Naive thymus-derived CD8-positive, alpha-beta T cell (primary cell): ENCODE measurements at regions not wholly inside any gene's neighbourhood (a gene's known extent, or its start where the extent isn't known, plus 50 kb on each side); places are given as distances from the start of the nearest gene placed in this dataset.
A peak's percentile ranks its signal among the peaks of the same experiment; 100 is the strongest.

ENCODE experiments used
- ATAC-seq, 2 donors: fragments of 150-1000 bp; cut with Tn5 transposase in 1 of 2; sonication (Bioruptor Pico), chemical (Tn5 transposase) in 1 of 2; 1 replicate in 1 of 2; 2 replicates in 1 of 2; pipeline ENCODE4 v1.10.0; 2021; ENCODE audit warnings: mild to moderate bottlenecking in 2 of 2, moderate library complexity in 2 of 2
- POLR2A ChIA-PET: fragments of 350-600 bp; sonication (Branson Sonifier 250); formaldehyde crosslinking; loops from one replicate; lab custom pipeline; 2021; ENCODE audit warnings: antibody characterized with exemption; lab: Charles Lee
- DNase-seq, 10 donors: peaks; one replicate each; pipeline versions ENCODE4 v3.0.0 to v3.0.0-alpha.2; 2020 to 2022
- H3K27ac Mint-ChIP-seq, 10 donors: one replicate each; pipeline ENCODE4 v1.8.0; 2020 to 2022; ENCODE audit warnings: mild to moderate bottlenecking in 10 of 10, mixed read lengths in 10 of 10, moderate library complexity in 4 of 10, inconsistent platforms in 1 of 10
- H3K27me3 Mint-ChIP-seq, 5 donors: one replicate each; pipeline ENCODE4 v1.8.0; 2021 to 2022; ENCODE audit warnings: mixed read lengths in 5 of 5
- H3K36me3 Mint-ChIP-seq, 3 donors: one replicate each; pipeline ENCODE4 v1.8.0; 2020 to 2022; ENCODE audit warnings: mixed read lengths in 3 of 3, mild to moderate bottlenecking in 2 of 3, inconsistent platforms in 1 of 3
- H3K4me1 Mint-ChIP-seq, 4 donors: one replicate each; pipeline ENCODE4 v1.8.0; 2021 to 2022; ENCODE audit warnings: mixed read lengths in 4 of 4
- H3K4me3 Mint-ChIP-seq, 10 donors: one replicate each; pipeline ENCODE4 v1.8.0; 2020 to 2022; ENCODE audit warnings: mild to moderate bottlenecking in 10 of 10, mixed read lengths in 10 of 10, moderate library complexity in 6 of 10, inconsistent platforms in 1 of 10
- H3K9me3 Mint-ChIP-seq, 9 donors: one replicate each; pipeline ENCODE4 v1.8.0; 2020 to 2022; ENCODE audit warnings: mixed read lengths in 9 of 9, mild to moderate bottlenecking in 3 of 9, inconsistent platforms in 1 of 9, moderate library complexity in 1 of 9

- DNase-seq: no peak
- Mint-ChIP-seq H3K36me3 (no peaks in the 10 kb centered on the region), H3K27me3 (peaks cover 0 to 5% (median 0%) of the 10 kb centered on the region in 5 donors), H3K27ac (no peak overlapping the region), H3K4me1 (no peaks in the 10 kb centered on the region), H3K9me3 (no peaks in the 10 kb centered on the region), H3K4me3 (no peak overlapping the region)
- no peak for ATAC-seq
- POLR2A ChIA-PET: no interaction called here
Observed at GRCh38 chr11:107215010-107215409, 196.7 kb upstream of the GUCY1A2 start.

GRCh38 chr11:107203656-107204055 is 185.4 kb upstream of the GUCY1A2 start:
- Mint-ChIP-seq H3K9me3 (peaks cover 0 to 7% (median 0%) of the 10 kb centered on the region in 9 donors), H3K4me1 (no peaks in the 10 kb centered on the region), H3K27me3 (no peaks in the 10 kb centered on the region), H3K27ac (no peak overlapping the region), H3K36me3 (peaks cover 0 to 2% (median 0%) of the 10 kb centered on the region in 3 donors), H3K4me3 (no peak overlapping the region)
- POLR2A ChIA-PET: no interaction called here
- DNase-seq: no peak
- ATAC-seq: no peak

GRCh38 chr11:107202241-107202640 is 184.0 kb upstream of the GUCY1A2 start:
- Mint-ChIP-seq H3K36me3 (peaks cover 0 to 2% (median 0%) of the 10 kb centered on the region in 3 donors), H3K27me3 (no peaks in the 10 kb centered on the region), H3K4me1 (no peaks in the 10 kb centered on the region), H3K27ac (no peak overlapping the region), H3K9me3 (peaks cover 0 to 7% (median 0%) of the 10 kb centered on the region in 9 donors), H3K4me3 (no peak overlapping the region)
- POLR2A ChIA-PET: no interaction called here
- DNase-seq (no peak), ATAC-seq (no peak)

- Mint-ChIP-seq H3K4me1 (no peaks in the 10 kb centered on the region), H3K9me3 (peaks cover 0 to 16% (median 7%) of the 10 kb centered on the region in 9 donors), H3K36me3 (peaks cover 0 to 6% (median 0%) of the 10 kb centered on the region in 3 donors), H3K27ac (no peak overlapping the region), H3K4me3 (no peak overlapping the region), H3K27me3 (no peaks in the 10 kb centered on the region)
- DNase-seq (no peak), ATAC-seq (no peak)
- POLR2A ChIA-PET: no interaction called here
Observed at GRCh38 chr11:107198490-107199007, 180.3 kb upstream of the GUCY1A2 start.

- DNase-seq (no peak), ATAC-seq (no peak)
- no peak overlapping the region for H3K4me3 Mint-ChIP-seq
- no peaks in the 10 kb centered on the region for H3K4me1 Mint-ChIP-seq
- peaks cover 2 to 22% (median 9%) of the 10 kb centered on the region in 9 donors for H3K9me3 Mint-ChIP-seq
- peak overlapping the region in 1 of 10 donors; percentile 60 for H3K27ac Mint-ChIP-seq
- H3K27me3 Mint-ChIP-seq: no peaks in the 10 kb centered on the region
- POLR2A ChIA-PET: no interaction called here
- H3K36me3 Mint-ChIP-seq: peaks cover 0 to 6% (median 2%) of the 10 kb centered on the region in 3 donors
Observed at GRCh38 chr11:107197932-107198331, 179.7 kb upstream of the GUCY1A2 start.

- peaks cover 0 to 9% (median 6%) of the 10 kb centered on the region in 3 donors for H3K36me3 Mint-ChIP-seq
- H3K27ac Mint-ChIP-seq: peak overlapping the region in 1 of 10 donors; percentile 38
- no peaks in the 10 kb centered on the region for H3K4me1 Mint-ChIP-seq
- peaks cover 7 to 32% (median 19%) of the 10 kb centered on the region in 9 donors for H3K9me3 Mint-ChIP-seq
- POLR2A ChIA-PET: no interaction called here
- ATAC-seq (no peak), DNase-seq (no peak)
- H3K27me3 Mint-ChIP-seq: no peaks in the 10 kb centered on the region
- H3K4me3 Mint-ChIP-seq: no peak overlapping the region
Observed at GRCh38 chr11:107196732-107197131, 178.5 kb upstream of the GUCY1A2 start.

- H3K4me3 Mint-ChIP-seq: no peak overlapping the region
- no peaks in the 10 kb centered on the region for H3K36me3 Mint-ChIP-seq
- no peaks in the 10 kb centered on the region for H3K27me3 Mint-ChIP-seq
- DNase-seq (no peak), ATAC-seq (no peak)
- POLR2A ChIA-PET: no interaction called here
- no peaks in the 10 kb centered on the region for H3K4me1 Mint-ChIP-seq
- peaks cover 0 to 9% (median 4%) of the 10 kb centered on the region in 9 donors for H3K9me3 Mint-ChIP-seq
- H3K27ac Mint-ChIP-seq: no peak overlapping the region
Observed at GRCh38 chr11:107184986-107185385, 166.7 kb upstream of the GUCY1A2 start.

- H3K4me3 Mint-ChIP-seq: no peak overlapping the region
- H3K27ac Mint-ChIP-seq: no peak overlapping the region
- H3K27me3 Mint-ChIP-seq: no peaks in the 10 kb centered on the region
- H3K36me3 Mint-ChIP-seq: peaks cover 0 to 2% (median 0%) of the 10 kb centered on the region in 3 donors
- no peak for ATAC-seq
- no peak for DNase-seq
- no peaks in the 10 kb centered on the region for H3K4me1 Mint-ChIP-seq
- peaks cover 0 to 11% (median 3%) of the 10 kb centered on the region in 9 donors for H3K9me3 Mint-ChIP-seq
- POLR2A ChIA-PET: no interaction called here
Observed at GRCh38 chr11:107183953-107184352, 165.7 kb upstream of the GUCY1A2 start.

- DNase-seq: no peak
- POLR2A ChIA-PET: no interaction called here
- no peak overlapping the region for H3K4me3 Mint-ChIP-seq
- H3K4me1 Mint-ChIP-seq: no peaks in the 10 kb centered on the region
- no peak for ATAC-seq
- H3K27me3 Mint-ChIP-seq: no peaks in the 10 kb centered on the region
- no peak overlapping the region for H3K27ac Mint-ChIP-seq
- peaks cover 0 to 8% (median 4%) of the 10 kb centered on the region in 9 donors for H3K9me3 Mint-ChIP-seq
- H3K36me3 Mint-ChIP-seq: peaks cover 0 to 2% (median 0%) of the 10 kb centered on the region in 3 donors
Observed at GRCh38 chr11:107182978-107183377, 164.7 kb upstream of the GUCY1A2 start.

GRCh38 chr11:107180236-107180635 is 162.0 kb upstream of the GUCY1A2 start:
- H3K27ac Mint-ChIP-seq: no peak overlapping the region
- POLR2A ChIA-PET: no interaction called here

GRCh38 chr11:107179829-107180228 is 161.6 kb upstream of the GUCY1A2 start:
- H3K36me3 Mint-ChIP-seq: peaks cover 0 to 9% (median 4%) of the 10 kb centered on the region in 3 donors
- H3K9me3 Mint-ChIP-seq: peaks cover 0 to 18% (median 5%) of the 10 kb centered on the region in 9 donors
- ATAC-seq (no peak), DNase-seq (no peak)
- H3K4me1 Mint-ChIP-seq: no peaks in the 10 kb centered on the region
- H3K27ac Mint-ChIP-seq: no peak overlapping the region
- POLR2A ChIA-PET: no interaction called here
- no peaks in the 10 kb centered on the region for H3K27me3 Mint-ChIP-seq
- no peak overlapping the region for H3K4me3 Mint-ChIP-seq

More at GRCh38 chr11:107180236-107180635, 162.0 kb upstream of the GUCY1A2 start:
- no peaks in the 10 kb centered on the region for H3K4me1 Mint-ChIP-seq
- ATAC-seq: no peak
- H3K36me3 Mint-ChIP-seq: peaks cover 0 to 9% (median 4%) of the 10 kb centered on the region in 3 donors
- no peaks in the 10 kb centered on the region for H3K27me3 Mint-ChIP-seq
- DNase-seq: no peak
- peaks cover 0 to 18% (median 5%) of the 10 kb centered on the region in 9 donors for H3K9me3 Mint-ChIP-seq
- H3K4me3 Mint-ChIP-seq: no peak overlapping the region

GRCh38 chr11:107177106-107177477 is 158.8 kb upstream of the GUCY1A2 start:
- no peaks in the 10 kb centered on the region for H3K27me3 Mint-ChIP-seq
- DNase-seq (no peak), ATAC-seq (no peak)
- peak overlapping the region in 1 of 10 donors; percentile 69 for H3K27ac Mint-ChIP-seq
- no peak overlapping the region for H3K4me3 Mint-ChIP-seq
- peaks cover 0 to 20% (median 5%) of the 10 kb centered on the region in 9 donors for H3K9me3 Mint-ChIP-seq
- H3K36me3 Mint-ChIP-seq: peaks cover 0 to 9% (median 7%) of the 10 kb centered on the region in 3 donors
- no peaks in the 10 kb centered on the region for H3K4me1 Mint-ChIP-seq
- POLR2A ChIA-PET: no interaction called here

GRCh38 chr11:107176148-107177105 is 158.2 kb upstream of the GUCY1A2 start:
- no peak for ATAC-seq

More at GRCh38 chr11:107176148-107177105, 158.2 kb upstream of the GUCY1A2 start:
- POLR2A ChIA-PET: no interaction called here
- Mint-ChIP-seq H3K9me3 (peaks cover 0 to 21% (median 4%) of the 10 kb centered on the region in 9 donors), H3K36me3 (peaks cover 0 to 9% (median 7%) of the 10 kb centered on the region in 3 donors), H3K4me1 (no peaks in the 10 kb centered on the region), H3K27ac (peak overlapping the region in 1 of 10 donors; percentile 69), H3K27me3 (no peaks in the 10 kb centered on the region), H3K4me3 (no peak overlapping the region)
- no peak for DNase-seq
